ENCODE measurements at regions not wholly inside any gene's neighbourhood (a gene's known extent, or its start where the extent isn't known, plus 50 kb on each side); places are given as distances from the start of the nearest gene placed in this dataset.

GRCh38 chr5:109942646-109943045 is 252.9 kb downstream of the MAN2A1 start:
- Histone ChIP-seq H3K9ac (no peak overlapping the region), H3K79me2 (ENCODE audit: low read depth) (no peaks in the 10 kb centered on the region), H3K4me3 (no peak overlapping the region), H3K4me2 (no peak overlapping the region), H4K20me1 (ENCODE audit: low read depth) (no peaks in the 10 kb centered on the region), H3K36me3 (no peaks in the 10 kb centered on the region), H3F3A (ENCODE audit: low read depth) (no peaks in the 10 kb centered on the region), H3K4me1 (peaks cover 14% of the 10 kb centered on the region), H3K9me3 (ENCODE audit: low read depth) (peaks cover 6% of the 10 kb centered on the region), H3K27me3 (no peaks in the 10 kb centered on the region), H2AFZ (replicated peaks) (no peak overlapping the region), H3K27ac (no peak overlapping the region)
- peaks cover 6% of the 10 kb centered on the region for H3K9me3 Mint-ChIP-seq
- H3K27me3 Mint-ChIP-seq (ENCODE audit: insufficient read depth, low read depth): peaks cover 5% of the 10 kb centered on the region
- TF ChIP-seq EZH2phosphoT487 (IDR thresholded peaks at IDR 0.05) (no peak), CTCF (IDR thresholded peaks at IDR 0.05) (no peak)
- no peak overlapping the region for H3K4me3 Mint-ChIP-seq
- DNase-seq (ENCODE audit: low spot score): no peak
- H3K4me1 Mint-ChIP-seq: peaks cover 23% of the 10 kb centered on the region
- H3K27ac Mint-ChIP-seq: no peak overlapping the region
- no peaks in the 10 kb centered on the region for H3K36me3 Mint-ChIP-seq

- H3K9ac ChIP-seq: no peak overlapping the region
- H3K9me3 Mint-ChIP-seq: peaks cover 6% of the 10 kb centered on the region
- H3K79me2 ChIP-seq (ENCODE audit: low read depth): no peaks in the 10 kb centered on the region
- TF ChIP-seq EZH2 (IDR thresholded peaks at IDR 0.05) (no peak), EZH2phosphoT487 (IDR thresholded peaks at IDR 0.05) (no peak), CTCF (IDR thresholded peaks at IDR 0.05) (no peak)
- H3F3A ChIP-seq (ENCODE audit: low read depth): no peaks in the 10 kb centered on the region
- DNase-seq (ENCODE audit: low spot score): no peak
- no peak overlapping the region for H2AFZ ChIP-seq (replicated peaks)
- H3K27ac Mint-ChIP-seq: no peak overlapping the region
- peaks cover 23% of the 10 kb centered on the region for H3K4me1 Mint-ChIP-seq
- no peak overlapping the region for H3K4me3 Mint-ChIP-seq
- H3K9me3 ChIP-seq (ENCODE audit: low read depth): peaks cover 6% of the 10 kb centered on the region
- H3K27me3 ChIP-seq: no peaks in the 10 kb centered on the region
- H3K27me3 Mint-ChIP-seq (ENCODE audit: insufficient read depth, low read depth): peaks cover 5% of the 10 kb centered on the region
- no peak overlapping the region for H3K4me3 ChIP-seq
- H3K4me2 ChIP-seq: no peak overlapping the region
- H3K27ac ChIP-seq: no peak overlapping the region
- H3K36me3 ChIP-seq: no peaks in the 10 kb centered on the region
- no peaks in the 10 kb centered on the region for H3K36me3 Mint-ChIP-seq
- peaks cover 14% of the 10 kb centered on the region for H3K4me1 ChIP-seq
- H4K20me1 ChIP-seq (ENCODE audit: low read depth): no peaks in the 10 kb centered on the region
These were observed 254.0 kb downstream of the MAN2A1 start for GRCh38 chr5:109943701-109944235.

- Histone ChIP-seq H3K36me3 (no peaks in the 10 kb centered on the region), H3F3A (ENCODE audit: low read depth) (no peaks in the 10 kb centered on the region), H4K20me1 (ENCODE audit: low read depth) (no peaks in the 10 kb centered on the region), H3K27me3 (no peaks in the 10 kb centered on the region), H2AFZ (replicated peaks) (peak overlapping the region; percentile 59), H3K79me2 (ENCODE audit: low read depth) (no peaks in the 10 kb centered on the region), H3K4me3 (no peak overlapping the region), H3K4me1 (peaks cover 14% of the 10 kb centered on the region), H3K27ac (no peak overlapping the region), H3K4me2 (no peak overlapping the region), H3K9ac (no peak overlapping the region), H3K9me3 (ENCODE audit: low read depth) (peaks cover 6% of the 10 kb centered on the region)
- TF ChIP-seq EZH2 (IDR thresholded peaks at IDR 0.05) (no peak), CTCF (IDR thresholded peaks at IDR 0.05) (no peak), EZH2phosphoT487 (IDR thresholded peaks at IDR 0.05) (no peak)
- Mint-ChIP-seq H3K4me1 (peaks cover 23% of the 10 kb centered on the region), H3K36me3 (no peaks in the 10 kb centered on the region), H3K9me3 (peaks cover 5% of the 10 kb centered on the region), H3K27ac (peak overlapping the region; percentile 90), H3K27me3 (ENCODE audit: insufficient read depth, low read depth) (peaks cover 5% of the 10 kb centered on the region), H3K4me3 (no peak overlapping the region)
- DNase-seq (ENCODE audit: low spot score): no peak
These were observed 254.7 kb downstream of the MAN2A1 start for GRCh38 chr5:109944461-109944860.

All from neural progenitor cell (in vitro differentiated cells).